ENCODE measurements at regions not wholly inside any gene's neighbourhood (a gene's known extent, or its start where the extent isn't known, plus 50 kb on each side); places are given as distances from the start of the nearest gene placed in this dataset.

GRCh38 chr4:108331905-108332632, 163.3 kb upstream of the LEF1 start:
- ATAC-seq: no peak
- H3K9me3 ChIP-seq: no peaks in the 10 kb centered on the region
- DNase-seq: no peak
- no peak for TF ChIP-seq CTCF (IDR thresholded peaks at IDR 0.05)
- WGBS, 3 donors: 63 to 72% (median 68%) methylated on average over 5 of the region's 5 CpGs
- intact Hi-C loops (cut with DNase I): no loop called here
- H3K4me3 ChIP-seq: no peak overlapping the region
- no peaks in the 10 kb centered on the region for H3K36me3 ChIP-seq (ENCODE audit: insufficient read depth in 1 of 2, low read depth in 1 of 2)
- H3K27ac ChIP-seq: no peak overlapping the region
- no peaks in the 10 kb centered on the region for H3K27me3 ChIP-seq (ENCODE audit: insufficient read depth in 3 of 3, low read length in 2 of 3)
- H3K4me1 ChIP-seq: no peaks in the 10 kb centered on the region

GRCh38 chr4:108328383-108328732, 159.6 kb upstream of the LEF1 start:
- no peak for TF ChIP-seq CTCF (IDR thresholded peaks at IDR 0.05)
- intact Hi-C loops (cut with DNase I): no loop called here
- H3K27ac ChIP-seq: no peak overlapping the region
- no peaks in the 10 kb centered on the region for H3K9me3 ChIP-seq
- WGBS, 3 donors: 86 to 93% (median 93%) methylated on average over 2 of the region's 2 CpGs
- no peaks in the 10 kb centered on the region for H3K36me3 ChIP-seq (ENCODE audit: insufficient read depth in 1 of 2, low read depth in 1 of 2)
- no peak overlapping the region for H3K4me3 ChIP-seq
- H3K4me1 ChIP-seq: no peaks in the 10 kb centered on the region
- ATAC-seq (no peak), DNase-seq (no peak)
- no peaks in the 10 kb centered on the region for H3K27me3 ChIP-seq (ENCODE audit: insufficient read depth in 3 of 3, low read length in 2 of 3)

- Histone ChIP-seq H3K4me1 (no peaks in the 10 kb centered on the region), H3K27me3 (ENCODE audit: insufficient read depth in 3 of 3, low read length in 2 of 3) (no peaks in the 10 kb centered on the region), H3K9me3 (no peaks in the 10 kb centered on the region), H3K36me3 (ENCODE audit: insufficient read depth in 1 of 2, low read depth in 1 of 2) (no peaks in the 10 kb centered on the region), H3K4me3 (no peak overlapping the region), H3K27ac (no peak overlapping the region)
- WGBS, 3 donors: 86 to 92% (median 90%) methylated on average over 7 of the region's 7 CpGs
- ATAC-seq (no peak), DNase-seq (no peak)
- TF ChIP-seq CTCF (IDR thresholded peaks at IDR 0.05): no peak
- intact Hi-C loops (cut with DNase I): no loop called here
Measured at GRCh38 chr4:108327642-108328382, 159.1 kb upstream of the LEF1 start.

GRCh38 chr4:108325561-108325960, 156.8 kb upstream of the LEF1 start:
- no peaks in the 10 kb centered on the region for H3K27me3 ChIP-seq (ENCODE audit: insufficient read depth in 3 of 3, low read length in 2 of 3)
- 30 to 38% (median 32%) methylated on average over 1 of the region's 1 CpG for WGBS, 3 donors
- DNase-seq (no peak), ATAC-seq (no peak)
- H3K27ac ChIP-seq: no peak overlapping the region
- H3K9me3 ChIP-seq: no peaks in the 10 kb centered on the region
- no peaks in the 10 kb centered on the region for H3K4me1 ChIP-seq
- H3K36me3 ChIP-seq (ENCODE audit: insufficient read depth in 1 of 2, low read depth in 1 of 2): no peaks in the 10 kb centered on the region
- TF ChIP-seq CTCF (IDR thresholded peaks at IDR 0.05): no peak
- intact Hi-C loops (cut with DNase I): no loop called here
- no peak overlapping the region for H3K4me3 ChIP-seq

Data from psoas muscle (tissue), 7 donors.